Omental fat pad (tissue), 3 donors: ENCODE measurements at regions not wholly inside any gene's neighbourhood (a gene's known extent, or its start where the extent isn't known, plus 50 kb on each side); places are given as distances from the start of the nearest gene placed in this dataset.

Experiments
- ATAC-seq: fragments of 150-250 bp; one replicate; pipeline ENCODE4 v1.9.1; 2016; ENCODE audit warnings: mild to moderate bottlenecking, moderate library complexity; ENCODE audit not compliant: low FRiP score
- DNase-seq: peaks from one replicate; pipeline ENCODE4 v3.0.0-alpha.2; 2019; ENCODE audit warnings: low spot score
- CTCF ChIP-seq, 3 donors: fragments of 450-650 bp; IDR thresholded peaks; one replicate each; pipeline ENCODE4 v1.5.1; 2016 to 2017; ENCODE audit warnings: antibody characterized with exemption in 3 of 3, mild to moderate bottlenecking in 3 of 3, moderate library complexity in 2 of 3

- ATAC-seq (no peak), DNase-seq (no peak)
- TF ChIP-seq CTCF (IDR thresholded peaks at IDR 0.05) = no peak
Observed at GRCh38 chr10:6637053-6637452, 57.0 kb upstream of the PRKCQ start.

- TF ChIP-seq CTCF (IDR thresholded peaks at IDR 0.05) = no peak
- no peak for ATAC-seq
Observed at GRCh38 chr10:6635784-6636183, 55.7 kb upstream of the PRKCQ start.

More at GRCh38 chr10:6635784-6636183, 55.7 kb upstream of the PRKCQ start:
- DNase-seq = no peak
